DND-41 (cell line): ENCODE measurements at regions not wholly inside any gene's neighbourhood (a gene's known extent, or its start where the extent isn't known, plus 50 kb on each side); places are given as distances from the start of the nearest gene placed in this dataset.

Source experiments
- ATAC-seq: fragments of 200-7000 bp; cut with Tn5 transposase; 3 replicates; pipeline ENCODE4 v1.9.1; 2021; ENCODE audit warnings: low read depth; ENCODE audit not compliant: insufficient read depth
- DNase-seq: peaks from one replicate; pipeline ENCODE4 v3.0.0-alpha.2; 2020
- H2AFZ ChIP-seq: 2 replicates; pipeline ENCODE4 v1.6.0; 2012; ENCODE audit warnings: low read depth, low read length
- H3K27ac ChIP-seq: 2 replicates; pipeline ENCODE4 v1.5.1; 2012; ENCODE audit warnings: low read length, inconsistent platforms
- H3K27me3 ChIP-seq: fragments of 200-600 bp; sonication (generic); 2 replicates; pipeline ENCODE4 v1.6.0; 2012; ENCODE audit warnings: low read length, mild to moderate bottlenecking, inconsistent platforms; ENCODE audit not compliant: insufficient read depth, poor library complexity
- H3K36me3 ChIP-seq: 2 replicates; pipeline ENCODE4 v1.5.1; 2012; ENCODE audit warnings: low read length, inconsistent platforms; ENCODE audit not compliant: insufficient read depth
- H3K4me1 ChIP-seq: 2 replicates; pipeline ENCODE4 v1.5.1; 2012; ENCODE audit warnings: mild to moderate bottlenecking, low read length; ENCODE audit not compliant: insufficient read depth
- H3K4me2 ChIP-seq: 2 replicates; pipeline ENCODE4 v1.6.0; 2012; ENCODE audit warnings: mild to moderate bottlenecking, moderate library complexity, low read length, inconsistent platforms; ENCODE audit not compliant: insufficient read depth
- H3K4me3 ChIP-seq, 2 experiments: fragments of 200-600 bp in 1 of 2; shearing (Covaris generic) in 1 of 2; 2 replicates each; pipeline ENCODE4 v1.5.1; 2012 to 2016; ENCODE audit warnings: inconsistent platforms in 2 of 2, low read length in 2 of 2, mild to moderate bottlenecking in 2 of 2, low read depth in 1 of 2, moderate library complexity in 1 of 2
- H3K79me2 ChIP-seq: 2 replicates; pipeline ENCODE4 v1.6.0; 2012; ENCODE audit warnings: low read length, inconsistent platforms; ENCODE audit not compliant: insufficient read depth
- H3K9ac ChIP-seq: 2 replicates; pipeline ENCODE4 v1.6.0; 2012; ENCODE audit warnings: low read depth, mild to moderate bottlenecking, inconsistent platforms, low read length, moderate library complexity
- H3K9me3 ChIP-seq: 2 replicates; pipeline ENCODE4 v1.5.1; 2012; ENCODE audit warnings: low read length, moderate library complexity, mild to moderate bottlenecking, inconsistent platforms; ENCODE audit not compliant: insufficient read depth, severe bottlenecking
- H4K20me1 ChIP-seq: 2 replicates; pipeline ENCODE4 v1.6.0; 2012; ENCODE audit warnings: low read length; ENCODE audit not compliant: insufficient read depth
- CTCF ChIP-seq: IDR thresholded peaks from 2 replicates; pipeline ENCODE4 v1.5.1; 2012; ENCODE audit warnings: borderline replicate concordance, low read length, moderate library complexity, mild to moderate bottlenecking; ENCODE audit not compliant: poor library complexity, severe bottlenecking; ENCODE audit errors: extremely low read depth
- EZH2 ChIP-seq: IDR thresholded peaks from 3 replicates; pipeline ENCODE4 v1.6.1; 2012; ENCODE audit warnings: borderline replicate concordance, low read depth, mild to moderate bottlenecking, moderate library complexity, low read length, inconsistent platforms; ENCODE audit not compliant: severe bottlenecking

GRCh38 chr18:61173554-61173953 lies 159.7 kb upstream of the CDH20 start:
- no peaks in the 10 kb centered on the region for H3K27me3 ChIP-seq
- no peaks in the 10 kb centered on the region for H3K36me3 ChIP-seq
- no peaks in the 10 kb centered on the region for H4K20me1 ChIP-seq
- no peak overlapping the region for H2AFZ ChIP-seq
- no peaks in the 10 kb centered on the region for H3K9me3 ChIP-seq
- no peak for TF ChIP-seq CTCF
- no peak for TF ChIP-seq EZH2
- no peak overlapping the region for H3K4me3 ChIP-seq
- no peak overlapping the region for H3K9ac ChIP-seq
- ATAC-seq (no peak), DNase-seq (no peak)
- H3K27ac ChIP-seq = no peak overlapping the region
- H3K79me2 ChIP-seq = no peaks in the 10 kb centered on the region
- H3K4me1 ChIP-seq = no peaks in the 10 kb centered on the region
- no peak overlapping the region for H3K4me2 ChIP-seq

- no peaks in the 10 kb centered on the region for H3K4me1 ChIP-seq
- TF ChIP-seq EZH2 (no peak), CTCF (no peak)
- H3K9ac ChIP-seq = no peak overlapping the region
- ATAC-seq (no peak), DNase-seq (no peak)
- no peaks in the 10 kb centered on the region for H4K20me1 ChIP-seq
- no peaks in the 10 kb centered on the region for H3K36me3 ChIP-seq
- H3K79me2 ChIP-seq = no peaks in the 10 kb centered on the region
- H3K4me3 ChIP-seq = no peak overlapping the region
- no peak overlapping the region for H3K27ac ChIP-seq
- no peak overlapping the region for H2AFZ ChIP-seq
- H3K9me3 ChIP-seq = no peaks in the 10 kb centered on the region
- no peak overlapping the region for H3K4me2 ChIP-seq
- H3K27me3 ChIP-seq = no peaks in the 10 kb centered on the region
Measured at GRCh38 chr18:61183798-61184197, 149.4 kb upstream of the CDH20 start.

- Histone ChIP-seq H3K27ac (no peak overlapping the region), H3K79me2 (no peaks in the 10 kb centered on the region), H3K27me3 (no peaks in the 10 kb centered on the region), H3K4me1 (no peaks in the 10 kb centered on the region), H4K20me1 (no peaks in the 10 kb centered on the region), H3K4me3 (no peak overlapping the region), H3K4me2 (no peak overlapping the region), H3K9ac (no peak overlapping the region), H3K9me3 (no peaks in the 10 kb centered on the region), H3K36me3 (no peaks in the 10 kb centered on the region), H2AFZ (no peak overlapping the region)
- DNase-seq (no peak), ATAC-seq (no peak)
- TF ChIP-seq EZH2 (no peak), CTCF (no peak)
Measured at GRCh38 chr18:61187971-61188370, 145.3 kb upstream of the CDH20 start.

- no peaks in the 10 kb centered on the region for H3K27me3 ChIP-seq
- no peaks in the 10 kb centered on the region for H4K20me1 ChIP-seq
- H3K4me3 ChIP-seq = no peak overlapping the region
- DNase-seq (no peak), ATAC-seq (no peak)
- H3K36me3 ChIP-seq = no peaks in the 10 kb centered on the region
- no peaks in the 10 kb centered on the region for H3K4me1 ChIP-seq
- H3K79me2 ChIP-seq = no peaks in the 10 kb centered on the region
- H3K9ac ChIP-seq = no peak overlapping the region
- no peak for TF ChIP-seq EZH2
- no peak for TF ChIP-seq CTCF
- no peak overlapping the region for H3K4me2 ChIP-seq
- H3K9me3 ChIP-seq = no peaks in the 10 kb centered on the region
- H2AFZ ChIP-seq = no peak overlapping the region
- no peak overlapping the region for H3K27ac ChIP-seq
Measured at GRCh38 chr18:61189376-61189775, 143.9 kb upstream of the CDH20 start.
